HG02943 (cell line): ENCODE measurements at regions not wholly inside any gene's neighbourhood (a gene's known extent, or its start where the extent isn't known, plus 50 kb on each side); places are given as distances from the start of the nearest gene placed in this dataset.
"Not testable (repeated sequence)": the region's sequence is repeated elsewhere in the genome, so short reads cannot be mapped to it uniquely, and the experiment has no call there.

Experiments used
- ATAC-seq: cut with Tn5 transposase; IDR thresholded peaks from one replicate; pipeline ENCODE4 v1.9.1; 2021; ENCODE audit warnings: mild to moderate bottlenecking, low read depth, moderate library complexity; ENCODE audit not compliant: unreplicated experiment

- no peak for ATAC-seq
Observed at GRCh38 chr14:31911160-31911559, 165.9 kb upstream of the ARHGAP5 start.

DNA sequence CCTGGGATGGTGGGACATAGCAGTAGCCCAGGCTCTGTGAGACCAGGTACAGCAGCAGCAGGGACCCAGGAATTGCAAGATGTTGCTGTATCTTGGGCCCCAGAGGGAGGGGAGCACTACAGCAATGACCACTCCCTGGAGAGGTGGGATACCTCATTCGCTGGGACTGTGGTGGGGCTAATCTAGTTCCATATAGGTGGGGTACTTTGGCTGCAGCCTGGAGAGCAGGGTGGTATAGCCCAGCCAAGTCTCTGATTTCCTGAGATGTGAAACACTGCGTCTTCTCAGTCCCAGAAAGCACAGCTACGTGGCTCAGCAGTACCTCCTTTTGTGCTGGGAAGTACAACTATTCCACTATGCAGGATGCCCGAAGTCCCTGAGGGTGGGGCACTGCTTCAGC is 163.7 kb upstream of the ARHGAP5 start:
- no peak for ATAC-seq

- ATAC-seq = not testable (repeated sequence)
Observed at GRCh38 chr14:31918289-31918688, 158.8 kb upstream of the ARHGAP5 start.

- ATAC-seq = no peak
Observed at GRCh38 chr14:31920001-31920400, 157.1 kb upstream of the ARHGAP5 start.

GRCh38 chr14:31920989-31921650 is 156.0 kb upstream of the ARHGAP5 start:
- ATAC-seq = no peak

DNA sequence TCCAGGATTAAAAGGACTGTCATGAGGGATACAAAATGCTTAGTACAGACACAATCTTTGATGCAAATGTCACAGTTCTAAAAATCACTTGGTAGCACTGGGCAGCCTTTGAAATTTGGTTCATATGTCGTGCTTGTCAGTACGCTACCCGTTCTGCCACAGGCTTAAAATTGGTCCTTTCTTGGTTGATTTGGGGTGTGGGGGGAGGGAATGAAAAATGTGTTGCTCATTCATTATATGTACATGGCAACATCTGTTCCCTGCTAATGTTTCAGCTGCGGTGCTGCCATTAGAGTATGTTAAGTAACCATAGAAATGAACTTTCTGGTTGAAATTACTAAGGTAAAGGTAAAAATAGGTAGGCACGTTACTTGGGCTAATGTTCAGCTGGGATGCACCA is 155.4 kb upstream of the ARHGAP5 start:
- ATAC-seq = no peak

- no peak for ATAC-seq
Observed at GRCh38 chr14:31926123-31926522, 151.0 kb upstream of the ARHGAP5 start.

GRCh38 chr14:31926652-31927347 is 150.3 kb upstream of the ARHGAP5 start:
- ATAC-seq = no peak

- no peak for ATAC-seq
Observed at GRCh38 chr14:31927348-31927832, 149.7 kb upstream of the ARHGAP5 start.

DNA sequence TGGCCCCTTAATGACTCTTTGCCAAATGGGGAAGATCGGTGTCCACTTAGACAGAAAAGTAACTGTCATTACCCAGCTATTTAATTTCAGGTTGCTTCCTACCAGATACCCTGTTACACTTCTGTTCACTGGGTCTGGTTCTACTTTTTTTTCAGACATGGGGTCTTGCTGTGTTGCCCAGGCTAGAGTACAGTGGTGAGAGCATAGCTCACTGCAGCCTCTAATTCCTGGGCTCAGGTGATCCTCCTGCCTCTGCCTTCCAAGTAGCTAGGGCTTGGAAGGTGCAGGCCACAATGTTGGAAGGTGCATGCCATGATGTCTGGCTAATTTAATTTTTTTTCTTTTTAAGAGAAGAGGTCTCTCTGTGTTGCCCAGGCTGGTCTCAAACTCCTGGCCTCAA is 147.0 kb upstream of the ARHGAP5 start:
- ATAC-seq = no peak

- no peak for ATAC-seq
Observed at GRCh38 chr14:31930493-31931240, 146.4 kb upstream of the ARHGAP5 start.

GRCh38 chr14:31932675-31933074 is 144.4 kb upstream of the ARHGAP5 start:
- no peak for ATAC-seq

- ATAC-seq = no peak
Observed at GRCh38 chr14:31933716-31934115, 143.4 kb upstream of the ARHGAP5 start.

- no peak for ATAC-seq
Observed at GRCh38 chr14:31934767-31935266, 142.3 kb upstream of the ARHGAP5 start.

GRCh38 chr14:31935391-31935790 is 141.7 kb upstream of the ARHGAP5 start:
- no peak for ATAC-seq

- ATAC-seq = no peak
Observed at GRCh38 chr14:31936115-31936514, 141.0 kb upstream of the ARHGAP5 start.

DNA sequence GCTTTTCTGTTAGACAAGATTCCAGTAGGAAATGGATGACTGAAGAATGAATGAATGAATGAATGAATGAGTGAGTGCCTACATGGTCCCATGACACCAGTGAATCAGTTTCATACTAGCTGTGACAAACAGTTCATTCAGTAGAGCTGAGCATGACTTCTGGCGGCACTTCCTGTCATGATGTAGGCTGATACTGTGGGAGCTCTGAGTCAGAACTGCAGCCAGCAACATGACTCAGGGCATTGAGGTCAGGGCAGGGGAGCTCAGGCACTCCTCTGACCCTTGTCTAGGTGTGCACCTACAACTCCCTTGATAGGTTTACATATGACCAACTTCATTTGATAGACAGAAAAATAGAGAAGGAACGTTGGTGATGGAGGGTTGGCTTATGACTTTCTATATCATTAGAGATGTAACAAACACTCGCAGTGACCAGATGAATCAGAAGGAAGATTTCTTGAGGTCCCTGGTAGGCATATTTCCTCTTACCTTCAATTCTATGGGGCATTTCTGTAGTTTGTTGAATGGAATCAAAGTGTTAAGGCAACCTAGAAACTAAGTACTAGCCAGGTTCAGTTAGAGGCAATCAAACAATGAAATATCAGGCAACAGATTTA is 139.3 kb upstream of the ARHGAP5 start:
- peak; percentile 97 for ATAC-seq

GRCh38 chr14:31939934-31940333 is 137.2 kb upstream of the ARHGAP5 start:
- no peak for ATAC-seq

GRCh38 chr14:31941487-31941886 is 135.6 kb upstream of the ARHGAP5 start:
- no peak for ATAC-seq

GRCh38 chr14:31942166-31942841 is 134.8 kb upstream of the ARHGAP5 start:
- no peak for ATAC-seq
